H1 (cell line): ENCODE measurements at regions not wholly inside any gene's neighbourhood (a gene's known extent, or its start where the extent isn't known, plus 50 kb on each side); places are given as distances from the start of the nearest gene placed in this dataset.

Experiments
- CTCF ChIA-PET: fragments of 300-600 bp; sonication (Branson Sonifier 250); formaldehyde crosslinking; loops from one replicate; lab custom pipeline; 2021; ENCODE audit not compliant: partially characterized antibody; lab: Charles Lee
- POLR2A ChIA-PET: fragments of 300-600 bp; sonication (Branson Sonifier 250); formaldehyde crosslinking; loops from one replicate; lab custom pipeline; 2021; ENCODE audit warnings: inconsistent platforms; ENCODE audit not compliant: partially characterized antibody; lab: Charles Lee
- DNase-seq, 2 experiments: peaks; one replicate each; pipeline versions ENCODE4 v3.0.0 to v3.0.0-alpha.2; 2010 to 2022; ENCODE audit warnings: low spot score in 2 of 2, low read depth in 1 of 2, mixed read lengths in 1 of 2
- FAIRE-seq: peaks from 2 replicates; lab custom pipeline; 2011; peaks lifted over from hg19 to GRCh38; lab: Jason Lieb, UNC
- H2AFZ ChIP-seq: 2 replicates; pipeline ENCODE4 v1.8.1; 2012; ENCODE audit warnings: low read length, inconsistent platforms
- H2AK5ac ChIP-seq: 2 replicates; pipeline ENCODE4 v1.6.1; 2013; ENCODE audit warnings: low read depth, low read length
- H2BK120ac ChIP-seq: replicated peaks from 2 replicates; pipeline ENCODE3; 2013; ENCODE audit warnings: low read depth, low read length, inconsistent platforms
- H2BK12ac ChIP-seq: 2 replicates; pipeline ENCODE4 v1.6.1; 2013; ENCODE audit warnings: low read depth, low read length
- H2BK15ac ChIP-seq: 2 replicates; pipeline ENCODE4 v1.6.1; 2013; ENCODE audit warnings: low read length
- H2BK20ac ChIP-seq: 2 replicates; pipeline ENCODE4 v1.6.1; 2013; ENCODE audit warnings: low read length
- H2BK5ac ChIP-seq: 2 replicates; pipeline ENCODE4 v1.6.1; 2013; ENCODE audit warnings: low read depth, low read length
- H3K14ac ChIP-seq: 2 replicates; pipeline ENCODE4 v1.6.1; 2013; ENCODE audit warnings: inconsistent platforms; ENCODE audit not compliant: insufficient read length
- H3K18ac ChIP-seq: 2 replicates; pipeline ENCODE4 v1.6.1; 2013; ENCODE audit warnings: low read length; ENCODE audit errors: extremely low read depth
- H3K23ac ChIP-seq: 2 replicates; pipeline ENCODE4 v1.6.1; 2013; ENCODE audit warnings: inconsistent platforms; ENCODE audit not compliant: insufficient read length
- H3K23me2 ChIP-seq: 2 replicates; pipeline ENCODE4 v1.6.1; 2013; ENCODE audit warnings: low read depth, low read length
- H3K27ac ChIP-seq: 2 replicates; pipeline ENCODE4 v1.6.1; 2011; ENCODE audit warnings: low read depth, low read length, inconsistent platforms
- H3K27me3 ChIP-seq, 4 experiments: replicated peaks in 1 of 4; 1 replicate in 1 of 4; 2 replicates in 3 of 4; pipeline versions ENCODE4 v1.6.1 to v1.8.1; 2011 to 2013; ENCODE audit warnings: low read length in 3 of 4, mild to moderate bottlenecking in 3 of 4, inconsistent platforms in 2 of 4, mixed read lengths in 2 of 4, moderate library complexity in 1 of 4; ENCODE audit not compliant: control insufficient read depth in 3 of 4, insufficient read depth in 3 of 4; ENCODE audit errors: extremely low read depth in 1 of 4
- H3K36me3 ChIP-seq, 4 experiments: 2 replicates each; pipeline versions ENCODE4 v1.6.1 to v1.8.1; 2011 to 2013; ENCODE audit warnings: mild to moderate bottlenecking in 4 of 4, low read length in 3 of 4, moderate library complexity in 2 of 4, control low read depth in 1 of 4, inconsistent platforms in 1 of 4; ENCODE audit not compliant: insufficient read depth in 4 of 4, control insufficient read depth in 2 of 4
- H3K4ac ChIP-seq: replicated peaks from 2 replicates; pipeline ENCODE3; 2013; ENCODE audit warnings: low read length, low read depth, mixed read lengths, inconsistent platforms; ENCODE audit not compliant: insufficient read length
- H3K4me1 ChIP-seq, 4 experiments: replicated peaks in 1 of 4; 1 replicate in 1 of 4; 2 replicates in 3 of 4; pipeline versions ENCODE4 v1.6.1 to v1.8.1; 2011 to 2013; ENCODE audit warnings: low read length in 3 of 4, inconsistent platforms in 2 of 4, mixed read lengths in 1 of 4; ENCODE audit not compliant: insufficient read depth in 4 of 4, control insufficient read depth in 3 of 4
- H3K4me2 ChIP-seq, 2 experiments: 2 replicates each; pipeline versions ENCODE4 v1.6.1 to v1.8.1; 2011 to 2013; ENCODE audit warnings: low read depth in 2 of 2, low read length in 2 of 2, control low read depth in 1 of 2, inconsistent platforms in 1 of 2, mild to moderate bottlenecking in 1 of 2; ENCODE audit not compliant: insufficient read depth in 1 of 2
- H3K4me3 ChIP-seq, 4 experiments: fragments of 200-600, 300-600 bp in 1 of 4; sonication (generic), shearing (Covaris generic), sonication (Bioruptor Twin) in 1 of 4; 2 replicates each; pipeline versions ENCODE4 v1.5.1 to v1.8.1; 2011 to 2016; ENCODE audit warnings: low read length in 4 of 4, low read depth in 3 of 4, control low read depth in 2 of 4, inconsistent platforms in 2 of 4, mild to moderate bottlenecking in 2 of 4, mixed read lengths in 1 of 4, moderate library complexity in 1 of 4; ENCODE audit not compliant: insufficient read depth in 2 of 4; ENCODE audit errors: extremely low read depth in 1 of 4
- H3K56ac ChIP-seq: replicated peaks from 2 replicates; pipeline ENCODE3; 2013; ENCODE audit warnings: low read depth, mild to moderate bottlenecking, mixed read lengths, low read length, inconsistent platforms; ENCODE audit not compliant: insufficient read length
- H3K79me1 ChIP-seq: 2 replicates; pipeline ENCODE4 v1.6.1; 2013; ENCODE audit warnings: low read depth, low read length, control low read depth
- H3K79me2 ChIP-seq, 2 experiments: 2 replicates each; pipeline versions ENCODE4 v1.6.1 to v1.8.1; 2012 to 2013; ENCODE audit warnings: low read length in 2 of 2, mild to moderate bottlenecking in 2 of 2, inconsistent platforms in 1 of 2; ENCODE audit not compliant: insufficient read depth in 2 of 2, control insufficient read depth in 1 of 2
- H3K9ac ChIP-seq, 4 experiments: replicated peaks in 1 of 4; 1 replicate in 1 of 4; 2 replicates in 3 of 4; pipeline versions ENCODE4 v1.6.1 to v1.8.1; 2011 to 2013; ENCODE audit warnings: low read depth in 3 of 4, low read length in 3 of 4, control low read depth in 2 of 4, mild to moderate bottlenecking in 2 of 4, moderate library complexity in 2 of 4, inconsistent platforms in 1 of 4; ENCODE audit errors: extremely low read depth in 1 of 4
- H3K9me3 ChIP-seq, 2 experiments: 2 replicates each; pipeline versions ENCODE4 v1.6.1 to v1.8.1; 2012 to 2013; ENCODE audit warnings: mild to moderate bottlenecking in 2 of 2, moderate library complexity in 2 of 2, control low read depth in 1 of 2, inconsistent platforms in 1 of 2, low read depth in 1 of 2, low read length in 1 of 2, mixed read lengths in 1 of 2; ENCODE audit not compliant: insufficient read depth in 2 of 2
- H4K20me1 ChIP-seq, 2 experiments: replicated peaks in 1 of 2; 2 replicates each; pipeline versions ENCODE3 to v1.8.1; 2011 to 2013; ENCODE audit warnings: inconsistent platforms in 2 of 2, low read length in 2 of 2, mild to moderate bottlenecking in 1 of 2; ENCODE audit not compliant: insufficient read depth in 2 of 2, control insufficient read depth in 1 of 2
- H4K5ac ChIP-seq: 2 replicates; pipeline ENCODE4 v1.6.1; 2013; ENCODE audit warnings: low read length, low read depth, mixed read lengths, inconsistent platforms; ENCODE audit not compliant: insufficient read length
- H4K8ac ChIP-seq: 2 replicates; pipeline ENCODE4 v1.8.0; 2013; ENCODE audit warnings: mild to moderate bottlenecking, moderate library complexity, low read length, inconsistent platforms; ENCODE audit not compliant: insufficient read depth; ENCODE audit errors: extremely low read depth
- H4K91ac ChIP-seq: replicated peaks from 2 replicates; pipeline ENCODE3; 2013; ENCODE audit warnings: low read length, mixed read lengths, inconsistent platforms; ENCODE audit not compliant: insufficient read length
- MAX ChIP-seq: IDR thresholded peaks from 2 replicates; pipeline ENCODE4 v1.6.1; 2012; ENCODE audit warnings: inconsistent platforms
- NANOG ChIP-seq: IDR thresholded peaks from 2 replicates; pipeline ENCODE4 v1.6.1; 2011; ENCODE audit warnings: low read length, low read depth, mild to moderate bottlenecking, inconsistent platforms; ENCODE audit not compliant: insufficient read depth, poor library complexity, severe bottlenecking
- NRF1 ChIP-seq: IDR thresholded peaks from 2 replicates; pipeline ENCODE4 v1.6.1; 2011; ENCODE audit warnings: mild to moderate bottlenecking, low read depth, low read length, improper control_type of control experiment
- WGBS, 2 experiments: shearing (Covaris generic) in 1 of 2; methylation state at CpG; one replicate each; pipeline versions ENCODE4 v1.1.6 to v1.1.7; 2013 to 2015; ENCODE audit warnings: low lambda C conversion rate in 2 of 2, mixed read lengths in 2 of 2, inconsistent platforms in 1 of 2, low coverage in 1 of 2, missing lambda C conversion rate in 1 of 2; ENCODE audit not compliant: insufficient replicate concordance in 2 of 2, insufficient coverage in 1 of 2, insufficient read length in 1 of 2; ENCODE audit errors: extremely low coverage in 1 of 2, missing lambda C conversion rate in 1 of 2; 5-methylcytosine and 5-hydroxymethylcytosine counted together

- Histone ChIP-seq H3K36me3 (no peaks in the 10 kb centered on the region), H2BK5ac (no peak overlapping the region), H3K23me2 (no peaks in the 10 kb centered on the region), H4K5ac (no peak overlapping the region), H4K20me1 (no peaks in the 10 kb centered on the region), H2BK15ac (no peak overlapping the region), H3K4me2 (no peak overlapping the region), H3K14ac (no peak overlapping the region), H3K4me1 (peaks cover 0 to 10% (median 4%) of the 10 kb centered on the region in 4 experiments; a peak in 3 of 7 replicates), H3K4me3 (no peak overlapping the region), H2BK12ac (no peak overlapping the region), H4K8ac (no peak overlapping the region), H3K9me3 (0 out of 4 replicates have a peak, but pooled peaks cover 0 to 3% of the 10 kb centered on the region in 2 experiments), H2AK5ac (no peak overlapping the region), H3K56ac (no peak overlapping the region), H3K79me1 (no peaks in the 10 kb centered on the region), H2BK120ac (no peak overlapping the region), H3K9ac (no peak overlapping the region), H4K91ac (no peak overlapping the region), H3K18ac (no peak overlapping the region), H2BK20ac (no peak overlapping the region), H3K27me3 (no peaks in the 10 kb centered on the region; a peak in 1 of 7 replicates), H2AFZ (no peak overlapping the region), H3K79me2 (no peaks in the 10 kb centered on the region), H3K27ac (no peak overlapping the region), H3K23ac (no peak overlapping the region), H3K4ac (no peak overlapping the region)
- FAIRE-seq (no peak), DNase-seq (no peak)
- TF ChIP-seq NANOG = peak; percentile 46
- peak; percentile 47; the same call in 1 of the 2 replicates for TF ChIP-seq MAX
- no peak for TF ChIP-seq NRF1
- POLR2A ChIA-PET = interaction anchor here (1.4 kb wide), 1 partner anchor 10 kb away, joined by 3 read pairs; no protein-coding TSS in a partner anchor
- WGBS, 2 experiments = 85 to 100% methylated on average over 2 to 4 of the region's 4 CpGs
- CTCF ChIA-PET = interaction anchor here (0.6 kb wide), 1 partner anchor 151 kb away, joined by 4 read pairs; no protein-coding TSS in a partner anchor
Measured at GRCh38 chr18:10145546-10145945, 231.7 kb downstream of the VAPA start.
